ENCODE measurements at regions not wholly inside any gene's neighbourhood (a gene's known extent, or its start where the extent isn't known, plus 50 kb on each side); places are given as distances from the start of the nearest gene placed in this dataset.

DNA sequence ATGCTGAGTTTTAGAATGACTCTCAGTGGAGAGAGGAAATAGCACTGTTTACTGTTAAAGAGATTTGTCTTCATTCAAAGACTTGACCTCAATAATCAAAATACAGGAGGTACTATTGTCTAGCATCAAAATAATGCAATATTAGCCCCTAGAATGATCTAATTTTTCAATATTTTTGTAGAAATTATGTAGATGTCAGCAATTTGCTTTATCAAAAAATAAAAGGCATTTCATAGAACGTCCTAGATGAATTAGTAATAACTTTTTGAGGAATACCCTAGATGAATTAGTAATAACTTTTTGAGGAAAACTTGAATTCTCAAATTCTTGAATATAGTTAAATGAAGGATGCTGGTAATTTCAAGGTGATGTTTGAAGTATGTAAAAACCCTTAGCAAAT is 1252.1 kb upstream of the CADM2 start:
- no peak overlapping the region for H2AFZ ChIP-seq (ENCODE audit: low read length)
- TF ChIP-seq, protein P1, sequence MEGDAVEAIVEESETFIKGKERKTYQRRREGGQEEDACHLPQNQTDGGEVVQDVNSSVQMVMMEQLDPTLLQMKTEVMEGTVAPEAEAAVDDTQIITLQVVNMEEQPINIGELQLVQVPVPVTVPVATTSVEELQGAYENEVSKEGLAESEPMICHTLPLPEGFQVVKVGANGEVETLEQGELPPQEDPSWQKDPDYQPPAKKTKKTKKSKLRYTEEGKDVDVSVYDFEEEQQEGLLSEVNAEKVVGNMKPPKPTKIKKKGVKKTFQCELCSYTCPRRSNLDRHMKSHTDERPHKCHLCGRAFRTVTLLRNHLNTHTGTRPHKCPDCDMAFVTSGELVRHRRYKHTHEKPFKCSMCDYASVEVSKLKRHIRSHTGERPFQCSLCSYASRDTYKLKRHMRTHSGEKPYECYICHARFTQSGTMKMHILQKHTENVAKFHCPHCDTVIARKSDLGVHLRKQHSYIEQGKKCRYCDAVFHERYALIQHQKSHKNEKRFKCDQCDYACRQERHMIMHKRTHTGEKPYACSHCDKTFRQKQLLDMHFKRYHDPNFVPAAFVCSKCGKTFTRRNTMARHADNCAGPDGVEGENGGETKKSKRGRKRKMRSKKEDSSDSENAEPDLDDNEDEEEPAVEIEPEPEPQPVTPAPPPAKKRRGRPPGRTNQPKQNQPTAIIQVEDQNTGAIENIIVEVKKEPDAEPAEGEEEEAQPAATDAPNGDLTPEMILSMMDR (conservative IDR thresholded peaks at IDR 0.05 in 1 of 2, IDR thresholded peaks at IDR 0.05 in 1 of 2; ENCODE audit: low read depth in 1 of 2, low read length in 2 of 2), result no peak
- TF ChIP-seq EZH2 (IDR thresholded peaks at IDR 0.05; ENCODE audit: low read length, missing control alignments), result no peak
- H3K9me3 ChIP-seq (ENCODE audit: control insufficient read depth, insufficient read depth, low read depth, low read length), result no peaks in the 10 kb centered on the region
- H3K36me3 ChIP-seq (ENCODE audit: control insufficient read depth, insufficient read depth, low read length), result no peaks in the 10 kb centered on the region
- H3K4me1 ChIP-seq (ENCODE audit: control insufficient read depth, extremely low read depth, insufficient read depth, low read length), result no peaks in the 10 kb centered on the region
- H3K9ac ChIP-seq (ENCODE audit: insufficient read depth, low read length), result no peak overlapping the region
- H4K20me1 ChIP-seq (ENCODE audit: control insufficient read depth, extremely low read depth, insufficient read depth, low read length), result no peaks in the 10 kb centered on the region
- H3K27ac ChIP-seq (ENCODE audit: insufficient read depth, low read length), result no peak overlapping the region
- no peaks in the 10 kb centered on the region for H3K79me2 ChIP-seq (ENCODE audit: control insufficient read depth, insufficient read depth, low read length)
- H3K4me2 ChIP-seq (ENCODE audit: extremely low read depth, insufficient read depth, low read length), result no peak overlapping the region
- no peak overlapping the region for H3K4me3 ChIP-seq (replicated peaks in 1 of 4; ENCODE audit: control extremely low read depth in 1 of 4, insufficient read depth in 1 of 4, low read depth in 3 of 4, low read length in 4 of 4)
- no peaks in the 10 kb centered on the region for H3K27me3 ChIP-seq (ENCODE audit: control insufficient read depth, insufficient read depth, low read length)
- DNase-seq (ENCODE audit: low read depth in 2 of 2), result no peak

DNA sequence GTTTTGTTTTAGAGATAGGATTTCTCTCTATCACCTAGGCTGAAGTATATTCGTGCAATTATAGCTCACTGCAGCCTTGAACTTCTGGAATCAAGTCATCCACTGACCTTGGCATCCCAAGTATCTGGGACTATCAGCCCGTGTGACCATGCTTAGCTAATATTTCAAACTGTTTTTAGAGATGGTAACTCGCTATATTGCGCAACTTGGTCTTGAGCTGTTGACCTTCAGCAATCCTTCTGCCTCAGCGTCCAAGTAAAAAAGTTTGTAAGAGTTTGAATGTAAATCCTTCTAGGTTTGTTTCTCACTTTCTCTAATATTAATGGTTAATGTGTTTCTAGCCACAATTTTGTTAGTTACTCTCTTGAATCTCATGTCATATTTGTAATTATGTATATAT is 1243.5 kb upstream of the CADM2 start:
- H3K79me2 ChIP-seq (ENCODE audit: control insufficient read depth, insufficient read depth, low read length), result no peaks in the 10 kb centered on the region
- no peaks in the 10 kb centered on the region for H3K4me1 ChIP-seq (ENCODE audit: control insufficient read depth, extremely low read depth, insufficient read depth, low read length)
- H3K36me3 ChIP-seq (ENCODE audit: control insufficient read depth, insufficient read depth, low read length), result no peaks in the 10 kb centered on the region
- H4K20me1 ChIP-seq (ENCODE audit: control insufficient read depth, extremely low read depth, insufficient read depth, low read length), result no peaks in the 10 kb centered on the region
- H3K27me3 ChIP-seq (ENCODE audit: control insufficient read depth, insufficient read depth, low read length), result no peaks in the 10 kb centered on the region
- no peak overlapping the region for H3K9ac ChIP-seq (ENCODE audit: insufficient read depth, low read length)
- TF ChIP-seq EZH2 (IDR thresholded peaks at IDR 0.05; ENCODE audit: low read length, missing control alignments), result no peak
- TF ChIP-seq, protein P1 (conservative IDR thresholded peaks at IDR 0.05 in 1 of 2, IDR thresholded peaks at IDR 0.05 in 1 of 2; ENCODE audit: low read depth in 1 of 2, low read length in 2 of 2), result no peak
- no peak for DNase-seq (ENCODE audit: low read depth in 2 of 2)
- no peak overlapping the region for H3K27ac ChIP-seq (ENCODE audit: insufficient read depth, low read length)
- no peak overlapping the region for H3K4me2 ChIP-seq (ENCODE audit: extremely low read depth, insufficient read depth, low read length)
- H3K4me3 ChIP-seq (replicated peaks in 1 of 4; ENCODE audit: control extremely low read depth in 1 of 4, insufficient read depth in 1 of 4, low read depth in 3 of 4, low read length in 4 of 4), result no peak overlapping the region
- H2AFZ ChIP-seq (ENCODE audit: low read length), result no peak overlapping the region
- no peaks in the 10 kb centered on the region for H3K9me3 ChIP-seq (ENCODE audit: control insufficient read depth, insufficient read depth, low read depth, low read length)

GRCh38 chr3:83729576-83729975 is 1229.2 kb upstream of the CADM2 start:
- no peaks in the 10 kb centered on the region for H3K79me2 ChIP-seq (ENCODE audit: control insufficient read depth, insufficient read depth, low read length)
- H3K27me3 ChIP-seq (ENCODE audit: control insufficient read depth, insufficient read depth, low read length), result no peaks in the 10 kb centered on the region
- H3K9me3 ChIP-seq (ENCODE audit: control insufficient read depth, insufficient read depth, low read depth, low read length), result no peaks in the 10 kb centered on the region
- no peaks in the 10 kb centered on the region for H3K36me3 ChIP-seq (ENCODE audit: control insufficient read depth, insufficient read depth, low read length)
- no peaks in the 10 kb centered on the region for H3K4me1 ChIP-seq (ENCODE audit: control insufficient read depth, extremely low read depth, insufficient read depth, low read length)
- TF ChIP-seq, protein P1 (conservative IDR thresholded peaks at IDR 0.05 in 1 of 2, IDR thresholded peaks at IDR 0.05 in 1 of 2; ENCODE audit: low read depth in 1 of 2, low read length in 2 of 2), result no peak
- TF ChIP-seq EZH2 (IDR thresholded peaks at IDR 0.05; ENCODE audit: low read length, missing control alignments), result no peak
- no peak for DNase-seq (ENCODE audit: low read depth in 2 of 2)
- H3K4me2 ChIP-seq (ENCODE audit: extremely low read depth, insufficient read depth, low read length), result no peak overlapping the region
- no peak overlapping the region for H3K9ac ChIP-seq (ENCODE audit: insufficient read depth, low read length)
- H3K27ac ChIP-seq (ENCODE audit: insufficient read depth, low read length), result no peak overlapping the region
- no peaks in the 10 kb centered on the region for H4K20me1 ChIP-seq (ENCODE audit: control insufficient read depth, extremely low read depth, insufficient read depth, low read length)
- no peak overlapping the region for H3K4me3 ChIP-seq (replicated peaks in 1 of 4; ENCODE audit: control extremely low read depth in 1 of 4, insufficient read depth in 1 of 4, low read depth in 3 of 4, low read length in 4 of 4)
- no peak overlapping the region for H2AFZ ChIP-seq (ENCODE audit: low read length)

Data from fibroblast of lung (primary cell).